HepG2 (cell line): ENCODE measurements at regions not wholly inside any gene's neighbourhood (a gene's known extent, or its start where the extent isn't known, plus 50 kb on each side); places are given as distances from the start of the nearest gene placed in this dataset.

ENCODE experiments used
- KIAA2018 ChIP-seq: sonication (generic); formaldehyde crosslinking; IDR thresholded peaks from 2 replicates; pipeline ENCODE4 v1.5.0; 2020; ENCODE audit warnings: mild to moderate bottlenecking, missing genetic modification reagents, borderline replicate concordance
- REPIN1 ChIP-seq: sonication (generic); formaldehyde crosslinking; IDR thresholded peaks from 2 replicates; pipeline ENCODE4 v1.8.0; 2022; ENCODE audit warnings: missing genetic modification reagents, low read depth, mild to moderate bottlenecking, borderline replicate concordance
- SOX6 ChIP-seq, 2 experiments: fragments of 450-650 bp in 1 of 2; sonication (generic) in 1 of 2; formaldehyde crosslinking in 1 of 2; IDR thresholded peaks; 2 replicates each; pipeline versions ENCODE4 v1.4.0 to v1.6.1; 2017 to 2020; ENCODE audit warnings: antibody characterized with exemption in 1 of 2, mild to moderate bottlenecking in 1 of 2, missing genetic modification reagents in 1 of 2
- THAP11 ChIP-seq: IDR thresholded peaks from 2 replicates; pipeline ENCODE4 v1.6.1; 2016; ENCODE audit warnings: missing biosample characterization, missing genetic modification reagents
- ZGPAT ChIP-seq: IDR thresholded peaks from 2 replicates; pipeline ENCODE4 v1.6.1; 2016; ENCODE audit warnings: mild to moderate bottlenecking
- ZNF143 ChIP-seq: sonication (generic); formaldehyde crosslinking; IDR thresholded peaks from 2 replicates; pipeline ENCODE4 v1.4.0; 2020; ENCODE audit warnings: missing genetic modification reagents
- ZNF296 ChIP-seq: sonication (generic); formaldehyde crosslinking; conservative IDR thresholded peaks from 2 replicates; pipeline ENCODE4 v1.5.0; 2020; ENCODE audit warnings: mild to moderate bottlenecking, missing genetic modification reagents
- ZNF318 ChIP-seq: sonication (generic); formaldehyde crosslinking; IDR thresholded peaks from 2 replicates; pipeline ENCODE4 v1.4.0; 2020; ENCODE audit warnings: mild to moderate bottlenecking, missing genetic modification reagents
- ZNF616 ChIP-seq: sonication (generic); formaldehyde crosslinking; IDR thresholded peaks from 2 replicates; pipeline ENCODE4 v1.5.0; 2020; ENCODE audit warnings: low read depth, mild to moderate bottlenecking, missing genetic modification reagents

- no peak for TF ChIP-seq KIAA2018 (CRISPR knock-in tag)
- no peak for TF ChIP-seq ZGPAT (CRISPR knock-in tag)
- no peak for TF ChIP-seq ZNF296 (CRISPR knock-in tag)
- peak; percentile 56 for TF ChIP-seq ZNF143 (CRISPR knock-in tag)
- no peak for TF ChIP-seq SOX6 (IDR thresholded peaks at IDR 0.05)
- no peak for TF ChIP-seq SOX6 (CRISPR knock-in tag; IDR thresholded peaks at IDR 0.05)
- peak; percentile 73 for TF ChIP-seq THAP11 (CRISPR knock-in tag)
- TF ChIP-seq REPIN1: no peak
- no peak for TF ChIP-seq ZNF616 (CRISPR knock-in tag)
- no peak for TF ChIP-seq ZNF318 (CRISPR knock-in tag)
These were observed 229.7 kb upstream of the DKK2 start (continued) for GRCh38 chr4:107265859-107266258.
